H1 (cell line): ENCODE measurements at regions not wholly inside any gene's neighbourhood (a gene's known extent, or its start where the extent isn't known, plus 50 kb on each side); places are given as distances from the start of the nearest gene placed in this dataset.

Source experiments
- CTCF ChIA-PET: fragments of 300-600 bp; sonication (Branson Sonifier 250); formaldehyde crosslinking; loops from one replicate; lab custom pipeline; 2021; ENCODE audit not compliant: partially characterized antibody; lab: Charles Lee
- POLR2A ChIA-PET: fragments of 300-600 bp; sonication (Branson Sonifier 250); formaldehyde crosslinking; loops from one replicate; lab custom pipeline; 2021; ENCODE audit warnings: inconsistent platforms; ENCODE audit not compliant: partially characterized antibody; lab: Charles Lee
- DNase-seq, 2 experiments: peaks; one replicate each; pipeline versions ENCODE4 v3.0.0 to v3.0.0-alpha.2; 2010 to 2022; ENCODE audit warnings: low spot score in 2 of 2, low read depth in 1 of 2, mixed read lengths in 1 of 2
- FAIRE-seq: peaks from 2 replicates; lab custom pipeline; 2011; peaks lifted over from hg19 to GRCh38; lab: Jason Lieb, UNC
- H2AFZ ChIP-seq: 2 replicates; pipeline ENCODE4 v1.8.1; 2012; ENCODE audit warnings: low read length, inconsistent platforms
- H2AK5ac ChIP-seq: 2 replicates; pipeline ENCODE4 v1.6.1; 2013; ENCODE audit warnings: low read depth, low read length
- H2BK120ac ChIP-seq: replicated peaks from 2 replicates; pipeline ENCODE3; 2013; ENCODE audit warnings: low read depth, low read length, inconsistent platforms
- H2BK12ac ChIP-seq: 2 replicates; pipeline ENCODE4 v1.6.1; 2013; ENCODE audit warnings: low read depth, low read length
- H2BK15ac ChIP-seq: 2 replicates; pipeline ENCODE4 v1.6.1; 2013; ENCODE audit warnings: low read length
- H2BK20ac ChIP-seq: 2 replicates; pipeline ENCODE4 v1.6.1; 2013; ENCODE audit warnings: low read length
- H2BK5ac ChIP-seq: 2 replicates; pipeline ENCODE4 v1.6.1; 2013; ENCODE audit warnings: low read depth, low read length
- H3K14ac ChIP-seq: 2 replicates; pipeline ENCODE4 v1.6.1; 2013; ENCODE audit warnings: inconsistent platforms; ENCODE audit not compliant: insufficient read length
- H3K18ac ChIP-seq: 2 replicates; pipeline ENCODE4 v1.6.1; 2013; ENCODE audit warnings: low read length; ENCODE audit errors: extremely low read depth
- H3K23ac ChIP-seq: 2 replicates; pipeline ENCODE4 v1.6.1; 2013; ENCODE audit warnings: inconsistent platforms; ENCODE audit not compliant: insufficient read length
- H3K23me2 ChIP-seq: 2 replicates; pipeline ENCODE4 v1.6.1; 2013; ENCODE audit warnings: low read depth, low read length
- H3K27ac ChIP-seq: 2 replicates; pipeline ENCODE4 v1.6.1; 2011; ENCODE audit warnings: low read depth, low read length, inconsistent platforms
- H3K27me3 ChIP-seq, 4 experiments: replicated peaks in 1 of 4; 1 replicate in 1 of 4; 2 replicates in 3 of 4; pipeline versions ENCODE4 v1.6.1 to v1.8.1; 2011 to 2013; ENCODE audit warnings: low read length in 3 of 4, mild to moderate bottlenecking in 3 of 4, inconsistent platforms in 2 of 4, mixed read lengths in 2 of 4, moderate library complexity in 1 of 4; ENCODE audit not compliant: control insufficient read depth in 3 of 4, insufficient read depth in 3 of 4; ENCODE audit errors: extremely low read depth in 1 of 4
- H3K36me3 ChIP-seq, 4 experiments: 2 replicates each; pipeline versions ENCODE4 v1.6.1 to v1.8.1; 2011 to 2013; ENCODE audit warnings: mild to moderate bottlenecking in 4 of 4, low read length in 3 of 4, moderate library complexity in 2 of 4, control low read depth in 1 of 4, inconsistent platforms in 1 of 4; ENCODE audit not compliant: insufficient read depth in 4 of 4, control insufficient read depth in 2 of 4
- H3K4ac ChIP-seq: replicated peaks from 2 replicates; pipeline ENCODE3; 2013; ENCODE audit warnings: low read length, low read depth, mixed read lengths, inconsistent platforms; ENCODE audit not compliant: insufficient read length
- H3K4me1 ChIP-seq, 4 experiments: replicated peaks in 1 of 4; 1 replicate in 1 of 4; 2 replicates in 3 of 4; pipeline versions ENCODE4 v1.6.1 to v1.8.1; 2011 to 2013; ENCODE audit warnings: low read length in 3 of 4, inconsistent platforms in 2 of 4, mixed read lengths in 1 of 4; ENCODE audit not compliant: insufficient read depth in 4 of 4, control insufficient read depth in 3 of 4
- H3K4me2 ChIP-seq, 2 experiments: 2 replicates each; pipeline versions ENCODE4 v1.6.1 to v1.8.1; 2011 to 2013; ENCODE audit warnings: low read depth in 2 of 2, low read length in 2 of 2, control low read depth in 1 of 2, inconsistent platforms in 1 of 2, mild to moderate bottlenecking in 1 of 2; ENCODE audit not compliant: insufficient read depth in 1 of 2
- H3K4me3 ChIP-seq, 4 experiments: fragments of 200-600, 300-600 bp in 1 of 4; sonication (generic), shearing (Covaris generic), sonication (Bioruptor Twin) in 1 of 4; 2 replicates each; pipeline versions ENCODE4 v1.5.1 to v1.8.1; 2011 to 2016; ENCODE audit warnings: low read length in 4 of 4, low read depth in 3 of 4, control low read depth in 2 of 4, inconsistent platforms in 2 of 4, mild to moderate bottlenecking in 2 of 4, mixed read lengths in 1 of 4, moderate library complexity in 1 of 4; ENCODE audit not compliant: insufficient read depth in 2 of 4; ENCODE audit errors: extremely low read depth in 1 of 4
- H3K56ac ChIP-seq: replicated peaks from 2 replicates; pipeline ENCODE3; 2013; ENCODE audit warnings: low read depth, mild to moderate bottlenecking, mixed read lengths, low read length, inconsistent platforms; ENCODE audit not compliant: insufficient read length
- H3K79me1 ChIP-seq: 2 replicates; pipeline ENCODE4 v1.6.1; 2013; ENCODE audit warnings: low read depth, low read length, control low read depth
- H3K79me2 ChIP-seq, 2 experiments: 2 replicates each; pipeline versions ENCODE4 v1.6.1 to v1.8.1; 2012 to 2013; ENCODE audit warnings: low read length in 2 of 2, mild to moderate bottlenecking in 2 of 2, inconsistent platforms in 1 of 2; ENCODE audit not compliant: insufficient read depth in 2 of 2, control insufficient read depth in 1 of 2
- H3K9ac ChIP-seq, 4 experiments: replicated peaks in 1 of 4; 1 replicate in 1 of 4; 2 replicates in 3 of 4; pipeline versions ENCODE4 v1.6.1 to v1.8.1; 2011 to 2013; ENCODE audit warnings: low read depth in 3 of 4, low read length in 3 of 4, control low read depth in 2 of 4, mild to moderate bottlenecking in 2 of 4, moderate library complexity in 2 of 4, inconsistent platforms in 1 of 4; ENCODE audit errors: extremely low read depth in 1 of 4
- H3K9me3 ChIP-seq, 2 experiments: 2 replicates each; pipeline versions ENCODE4 v1.6.1 to v1.8.1; 2012 to 2013; ENCODE audit warnings: mild to moderate bottlenecking in 2 of 2, moderate library complexity in 2 of 2, control low read depth in 1 of 2, inconsistent platforms in 1 of 2, low read depth in 1 of 2, low read length in 1 of 2, mixed read lengths in 1 of 2; ENCODE audit not compliant: insufficient read depth in 2 of 2
- H4K20me1 ChIP-seq, 2 experiments: replicated peaks in 1 of 2; 2 replicates each; pipeline versions ENCODE3 to v1.8.1; 2011 to 2013; ENCODE audit warnings: inconsistent platforms in 2 of 2, low read length in 2 of 2, mild to moderate bottlenecking in 1 of 2; ENCODE audit not compliant: insufficient read depth in 2 of 2, control insufficient read depth in 1 of 2
- H4K5ac ChIP-seq: 2 replicates; pipeline ENCODE4 v1.6.1; 2013; ENCODE audit warnings: low read length, low read depth, mixed read lengths, inconsistent platforms; ENCODE audit not compliant: insufficient read length
- H4K8ac ChIP-seq: 2 replicates; pipeline ENCODE4 v1.8.0; 2013; ENCODE audit warnings: mild to moderate bottlenecking, moderate library complexity, low read length, inconsistent platforms; ENCODE audit not compliant: insufficient read depth; ENCODE audit errors: extremely low read depth
- H4K91ac ChIP-seq: replicated peaks from 2 replicates; pipeline ENCODE3; 2013; ENCODE audit warnings: low read length, mixed read lengths, inconsistent platforms; ENCODE audit not compliant: insufficient read length
- GTF2F1 ChIP-seq: IDR thresholded peaks from 2 replicates; pipeline ENCODE4 v1.6.1; 2012; ENCODE audit warnings: low read depth, low read length, improper control_type of control experiment, borderline replicate concordance
- KDM4A ChIP-seq: IDR thresholded peaks from one replicate; pipeline ENCODE4 v1.7.1; 2012; ENCODE audit warnings: low read depth, mild to moderate bottlenecking, moderate library complexity, low read length, inconsistent platforms; ENCODE audit not compliant: severe bottlenecking
- RXRA ChIP-seq: IDR thresholded peaks from 2 replicates; pipeline ENCODE4 v1.6.1; 2011; ENCODE audit warnings: low read depth, mild to moderate bottlenecking, low read length, moderate library complexity; ENCODE audit not compliant: insufficient read depth
- TAF7 ChIP-seq: optimal IDR thresholded peaks from 2 replicates; pipeline ENCODE3; 2011; ENCODE audit warnings: low read depth, mild to moderate bottlenecking, inconsistent platforms, low read length, moderate library complexity, borderline replicate concordance
- WGBS, 2 experiments: shearing (Covaris generic) in 1 of 2; methylation state at CpG; one replicate each; pipeline versions ENCODE4 v1.1.6 to v1.1.7; 2013 to 2015; ENCODE audit warnings: low lambda C conversion rate in 2 of 2, mixed read lengths in 2 of 2, inconsistent platforms in 1 of 2, low coverage in 1 of 2, missing lambda C conversion rate in 1 of 2; ENCODE audit not compliant: insufficient replicate concordance in 2 of 2, insufficient coverage in 1 of 2, insufficient read length in 1 of 2; ENCODE audit errors: extremely low coverage in 1 of 2, missing lambda C conversion rate in 1 of 2; 5-methylcytosine and 5-hydroxymethylcytosine counted together

GRCh38 chr4:43525646-43526045, 633.1 kb downstream of the GRXCR1 start:
- H3K79me1 ChIP-seq = no peaks in the 10 kb centered on the region
- no peak overlapping the region for H4K8ac ChIP-seq
- no peak overlapping the region for H3K27ac ChIP-seq
- DNase-seq = no peak
- H2BK120ac ChIP-seq = no peak overlapping the region
- H3K4me3 ChIP-seq = no peak overlapping the region
- no peaks in the 10 kb centered on the region for H4K20me1 ChIP-seq
- POLR2A ChIA-PET = no interaction called here
- H4K91ac ChIP-seq = no peak overlapping the region
- no peak overlapping the region for H3K56ac ChIP-seq
- no peak overlapping the region for H3K23ac ChIP-seq
- H2BK5ac ChIP-seq = no peak overlapping the region
- WGBS, 2 experiments = 96% methylated on average over 2 of the region's 2 CpGs; no CpG with 5 or more reads in 1 of the 2 experiments
- H3K23me2 ChIP-seq = no peaks in the 10 kb centered on the region
- no peaks in the 10 kb centered on the region for H3K27me3 ChIP-seq
- H3K79me2 ChIP-seq = no peaks in the 10 kb centered on the region
- H2AK5ac ChIP-seq = no peak overlapping the region
- no peak for TF ChIP-seq RXRA
- no peak for TF ChIP-seq TAF7
- TF ChIP-seq KDM4A = no peak
- no peak for TF ChIP-seq GTF2F1
- H3K9ac ChIP-seq = no peak overlapping the region
- no peaks in the 10 kb centered on the region for H3K9me3 ChIP-seq
- H3K14ac ChIP-seq = no peak overlapping the region
- H3K4ac ChIP-seq = no peak overlapping the region
- H3K18ac ChIP-seq = no peak overlapping the region
- no peak overlapping the region for H4K5ac ChIP-seq
- H3K4me1 ChIP-seq = no peaks in the 10 kb centered on the region
- H2BK15ac ChIP-seq = no peak overlapping the region
- no peak overlapping the region for H3K4me2 ChIP-seq
- no peak overlapping the region for H2AFZ ChIP-seq
- no peak overlapping the region for H2BK20ac ChIP-seq
- no peak overlapping the region for H2BK12ac ChIP-seq
- CTCF ChIA-PET = interaction anchor here (0.7 kb wide), 1 partner anchor 32 kb away, joined by 3 read pairs; no protein-coding TSS in a partner anchor
- no peak for FAIRE-seq
- H3K36me3 ChIP-seq = no peaks in the 10 kb centered on the region
